HG02588 (cell line): ENCODE measurements at regions not wholly inside any gene's neighbourhood (a gene's known extent, or its start where the extent isn't known, plus 50 kb on each side); places are given as distances from the start of the nearest gene placed in this dataset.
"Not testable (repeated sequence)": the region's sequence is repeated elsewhere in the genome, so short reads cannot be mapped to it uniquely, and the experiment has no call there.

Experiments
- ATAC-seq: cut with Tn5 transposase; IDR thresholded peaks from one replicate; pipeline ENCODE4 v1.9.1; 2021; ENCODE audit warnings: mild to moderate bottlenecking, moderate library complexity; ENCODE audit not compliant: unreplicated experiment

- ATAC-seq = no peak
These were observed 155.0 kb upstream of the FBXL7 start for GRCh38 chr5:15344954-15345353.

GRCh38 chr5:15338546-15338945 is 161.4 kb upstream of the FBXL7 start:
- no peak for ATAC-seq

- ATAC-seq = no peak
These were observed 165.3 kb upstream of the FBXL7 start for GRCh38 chr5:15334551-15335266.

- ATAC-seq = no peak
These were observed 166.9 kb upstream of the FBXL7 start for GRCh38 chr5:15333091-15333490.

- ATAC-seq = no peak
These were observed 173.0 kb upstream of the FBXL7 start for GRCh38 chr5:15326932-15327331.

GRCh38 chr5:15326471-15326870 is 173.5 kb upstream of the FBXL7 start:
- no peak for ATAC-seq

GRCh38 chr5:15322421-15322820 is 177.6 kb upstream of the FBXL7 start:
- ATAC-seq = no peak

GRCh38 chr5:15321776-15322175 is 178.2 kb upstream of the FBXL7 start:
- ATAC-seq = no peak

GRCh38 chr5:15320871-15321270 is 179.1 kb upstream of the FBXL7 start:
- no peak for ATAC-seq

- ATAC-seq = no peak
These were observed 194.8 kb upstream of the FBXL7 start for GRCh38 chr5:15304914-15305834.

GRCh38 chr5:15304066-15304731 is 195.8 kb upstream of the FBXL7 start:
- ATAC-seq = no peak

- no peak for ATAC-seq
These were observed 199.8 kb upstream of the FBXL7 start for GRCh38 chr5:15300141-15300540.

GRCh38 chr5:15290953-15291352 is 209.0 kb upstream of the FBXL7 start:
- no peak for ATAC-seq

GRCh38 chr5:15286650-15287049 is 213.3 kb upstream of the FBXL7 start:
- no peak for ATAC-seq

GRCh38 chr5:15285901-15286583 is 213.9 kb upstream of the FBXL7 start:
- ATAC-seq = no peak

GRCh38 chr5:15284706-15285105 is 215.3 kb upstream of the FBXL7 start:
- ATAC-seq = no peak

- ATAC-seq = no peak
These were observed 216.9 kb upstream of the FBXL7 start for GRCh38 chr5:15283076-15283475.

- no peak for ATAC-seq
These were observed 217.4 kb upstream of the FBXL7 start for GRCh38 chr5:15282611-15283010.

- ATAC-seq = not testable (repeated sequence)
These were observed 228.4 kb upstream of the FBXL7 start for GRCh38 chr5:15271596-15271995.

GRCh38 chr5:15267966-15268365 is 232.0 kb upstream of the FBXL7 start:
- no peak for ATAC-seq

GRCh38 chr5:15266841-15267240 is 233.1 kb upstream of the FBXL7 start:
- ATAC-seq = no peak
